GM23338 (cell line): ENCODE measurements at regions not wholly inside any gene's neighbourhood (a gene's known extent, or its start where the extent isn't known, plus 50 kb on each side); places are given as distances from the start of the nearest gene placed in this dataset.

Experiments
- EZH2 ChIP-seq: fragments of 200-600 bp; sonication (generic); IDR thresholded peaks from one replicate; pipeline ENCODE4 v1.8.0; 2017; ENCODE audit warnings: antibody characterized with exemption, mild to moderate bottlenecking, low read depth; ENCODE audit not compliant: unreplicated experiment
- POLR2AphosphoS5 ChIP-seq: IDR thresholded peaks from 2 replicates; pipeline ENCODE4 v1.6.1; 2016; ENCODE audit warnings: antibody characterized with exemption, low read depth
- ZNF331 ChIP-seq: fragments of 250-450 bp; sonication (Bioruptor Pico); IDR thresholded peaks from 2 replicates; pipeline ENCODE4 v1.5.0; 2020; ENCODE audit warnings: low read depth, mild to moderate bottlenecking, moderate library complexity
- TF ChIP-seq, protein P1 (sequence below), 2 experiments: fragments of 200-600 bp in 1 of 2; sonication (generic) in 1 of 2; conservative IDR thresholded peaks; 2 replicates each; pipeline versions ENCODE4 v1.5.1 to v1.6.1; 2016 to 2017; ENCODE audit warnings: antibody characterized with exemption in 2 of 2, low read depth in 2 of 2, mild to moderate bottlenecking in 2 of 2, moderate library complexity in 1 of 2
- TF ChIP-seq, protein P2 (sequence below): IDR thresholded peaks from one replicate; pipeline ENCODE4 v1.6.1; 2018; ENCODE audit warnings: antibody characterized with exemption; ENCODE audit not compliant: unreplicated experiment

DNA sequence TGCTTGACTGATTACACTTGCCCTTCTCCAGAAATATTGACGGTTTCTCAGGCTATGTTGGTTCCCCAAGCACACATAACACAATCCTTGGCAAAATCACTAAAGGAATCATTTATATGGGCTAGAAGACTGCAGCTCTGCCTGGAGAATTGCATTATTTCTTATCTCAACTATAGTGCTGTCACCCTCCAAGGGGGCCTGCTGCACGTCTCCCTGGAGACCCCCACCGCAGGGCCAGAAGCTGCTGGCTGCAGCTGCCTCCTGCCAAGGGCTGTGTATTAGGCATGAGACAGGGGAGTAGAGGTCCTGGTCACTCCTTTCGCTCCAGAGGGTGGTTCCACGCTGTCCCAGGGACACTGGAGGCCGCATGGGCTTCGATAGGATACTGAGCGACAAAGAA is 76.6 kb downstream of the LRRC30 start:
- TF ChIP-seq, protein P1, sequence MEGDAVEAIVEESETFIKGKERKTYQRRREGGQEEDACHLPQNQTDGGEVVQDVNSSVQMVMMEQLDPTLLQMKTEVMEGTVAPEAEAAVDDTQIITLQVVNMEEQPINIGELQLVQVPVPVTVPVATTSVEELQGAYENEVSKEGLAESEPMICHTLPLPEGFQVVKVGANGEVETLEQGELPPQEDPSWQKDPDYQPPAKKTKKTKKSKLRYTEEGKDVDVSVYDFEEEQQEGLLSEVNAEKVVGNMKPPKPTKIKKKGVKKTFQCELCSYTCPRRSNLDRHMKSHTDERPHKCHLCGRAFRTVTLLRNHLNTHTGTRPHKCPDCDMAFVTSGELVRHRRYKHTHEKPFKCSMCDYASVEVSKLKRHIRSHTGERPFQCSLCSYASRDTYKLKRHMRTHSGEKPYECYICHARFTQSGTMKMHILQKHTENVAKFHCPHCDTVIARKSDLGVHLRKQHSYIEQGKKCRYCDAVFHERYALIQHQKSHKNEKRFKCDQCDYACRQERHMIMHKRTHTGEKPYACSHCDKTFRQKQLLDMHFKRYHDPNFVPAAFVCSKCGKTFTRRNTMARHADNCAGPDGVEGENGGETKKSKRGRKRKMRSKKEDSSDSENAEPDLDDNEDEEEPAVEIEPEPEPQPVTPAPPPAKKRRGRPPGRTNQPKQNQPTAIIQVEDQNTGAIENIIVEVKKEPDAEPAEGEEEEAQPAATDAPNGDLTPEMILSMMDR (conservative IDR thresholded peaks at IDR 0.05; ENCODE audit: low read depth in 2 of 2), result no peak
- TF ChIP-seq POLR2AphosphoS5, result no peak
- no peak for TF ChIP-seq EZH2
- TF ChIP-seq, protein P2, sequence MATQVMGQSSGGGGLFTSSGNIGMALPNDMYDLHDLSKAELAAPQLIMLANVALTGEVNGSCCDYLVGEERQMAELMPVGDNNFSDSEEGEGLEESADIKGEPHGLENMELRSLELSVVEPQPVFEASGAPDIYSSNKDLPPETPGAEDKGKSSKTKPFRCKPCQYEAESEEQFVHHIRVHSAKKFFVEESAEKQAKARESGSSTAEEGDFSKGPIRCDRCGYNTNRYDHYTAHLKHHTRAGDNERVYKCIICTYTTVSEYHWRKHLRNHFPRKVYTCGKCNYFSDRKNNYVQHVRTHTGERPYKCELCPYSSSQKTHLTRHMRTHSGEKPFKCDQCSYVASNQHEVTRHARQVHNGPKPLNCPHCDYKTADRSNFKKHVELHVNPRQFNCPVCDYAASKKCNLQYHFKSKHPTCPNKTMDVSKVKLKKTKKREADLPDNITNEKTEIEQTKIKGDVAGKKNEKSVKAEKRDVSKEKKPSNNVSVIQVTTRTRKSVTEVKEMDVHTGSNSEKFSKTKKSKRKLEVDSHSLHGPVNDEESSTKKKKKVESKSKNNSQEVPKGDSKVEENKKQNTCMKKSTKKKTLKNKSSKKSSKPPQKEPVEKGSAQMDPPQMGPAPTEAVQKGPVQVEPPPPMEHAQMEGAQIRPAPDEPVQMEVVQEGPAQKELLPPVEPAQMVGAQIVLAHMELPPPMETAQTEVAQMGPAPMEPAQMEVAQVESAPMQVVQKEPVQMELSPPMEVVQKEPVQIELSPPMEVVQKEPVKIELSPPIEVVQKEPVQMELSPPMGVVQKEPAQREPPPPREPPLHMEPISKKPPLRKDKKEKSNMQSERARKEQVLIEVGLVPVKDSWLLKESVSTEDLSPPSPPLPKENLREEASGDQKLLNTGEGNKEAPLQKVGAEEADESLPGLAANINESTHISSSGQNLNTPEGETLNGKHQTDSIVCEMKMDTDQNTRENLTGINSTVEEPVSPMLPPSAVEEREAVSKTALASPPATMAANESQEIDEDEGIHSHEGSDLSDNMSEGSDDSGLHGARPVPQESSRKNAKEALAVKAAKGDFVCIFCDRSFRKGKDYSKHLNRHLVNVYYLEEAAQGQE, result no peak
- TF ChIP-seq ZNF331 (CRISPR knock-in tag), result no peak
